Subcutaneous abdominal adipose tissue (tissue), 5 donors: ENCODE measurements at regions not wholly inside any gene's neighbourhood (a gene's known extent, or its start where the extent isn't known, plus 50 kb on each side); places are given as distances from the start of the nearest gene placed in this dataset.

ENCODE experiments used
- H3K27ac ChIP-seq: one replicate; pipeline ENCODE4 v1.7.0; 2013; ENCODE audit warnings: low read depth, mild to moderate bottlenecking, inconsistent platforms, low read length, moderate library complexity
- H3K27me3 ChIP-seq, 5 donors: one replicate each; pipeline ENCODE4 v1.7.0; 2013; ENCODE audit warnings: low read length in 5 of 5, inconsistent platforms in 1 of 5; ENCODE audit not compliant: control insufficient read depth in 5 of 5, insufficient read depth in 4 of 5
- H3K36me3 ChIP-seq, 5 donors: one replicate each; pipeline ENCODE4 v1.7.0; 2013; ENCODE audit warnings: low read length in 5 of 5; ENCODE audit not compliant: control insufficient read depth in 5 of 5, insufficient read depth in 5 of 5
- H3K4me1 ChIP-seq, 5 donors: one replicate each; pipeline ENCODE4 v1.7.0; 2013; ENCODE audit warnings: low read length in 5 of 5, mild to moderate bottlenecking in 3 of 5, moderate library complexity in 1 of 5; ENCODE audit not compliant: control insufficient read depth in 5 of 5, insufficient read depth in 5 of 5
- H3K4me3 ChIP-seq, 5 donors: one replicate each; pipeline ENCODE4 v1.7.0; 2013; ENCODE audit warnings: low read length in 5 of 5, low read depth in 1 of 5
- H3K9ac ChIP-seq, 5 donors: one replicate each; pipeline ENCODE4 v1.7.0; 2013; ENCODE audit warnings: low read length in 5 of 5, mild to moderate bottlenecking in 4 of 5, moderate library complexity in 3 of 5
- H3K9me3 ChIP-seq, 5 donors: one replicate each; pipeline ENCODE4 v1.7.0; 2013; ENCODE audit warnings: low read length in 5 of 5; ENCODE audit not compliant: control insufficient read depth in 5 of 5
- donor health status: healthy.
- donor health status: healthy.
- donor health status: healthy.
- donor health status: healthy.
- donor health status: healthy.

DNA sequence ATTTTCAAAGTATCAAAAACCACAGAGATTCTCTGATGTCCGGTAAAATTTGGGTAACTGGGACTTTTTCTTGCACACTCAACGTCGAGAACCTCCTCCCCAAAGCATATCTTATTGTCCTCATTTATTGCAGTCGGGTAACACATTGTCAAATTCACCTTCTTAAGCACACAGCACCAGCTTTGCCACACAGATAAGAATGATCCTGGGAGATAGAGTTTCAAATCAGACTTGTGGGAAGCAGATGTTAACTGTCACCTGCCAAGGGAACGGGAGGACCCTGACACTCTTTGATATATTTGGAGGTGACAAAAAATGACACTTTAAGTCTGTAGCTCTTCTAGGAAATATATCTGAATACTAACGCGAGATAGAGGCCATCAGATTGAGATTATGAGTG lies 282.1 kb upstream of the BMP2 start:
- no peak overlapping the region for H3K27ac ChIP-seq

DNA sequence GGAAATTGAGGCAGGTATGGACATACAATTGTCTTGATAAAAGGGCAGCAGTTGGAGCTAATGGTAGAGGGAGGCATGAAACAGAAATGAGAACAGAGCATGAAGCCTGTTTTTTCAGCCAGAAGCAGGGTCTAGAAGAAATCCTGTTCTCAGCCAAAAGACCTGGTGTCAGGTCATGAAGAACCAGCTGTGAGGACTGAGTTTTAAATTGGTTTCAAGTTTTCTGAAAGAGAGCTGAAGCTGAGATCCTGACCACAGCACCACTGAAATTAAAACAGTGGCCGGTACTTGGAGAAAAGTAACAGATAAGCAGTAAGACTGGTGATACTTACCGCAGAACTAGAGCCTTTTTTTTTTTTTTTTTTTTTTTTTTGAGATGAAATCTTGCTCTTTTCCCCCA lies 283.8 kb upstream of the BMP2 start:
- Histone ChIP-seq H3K4me1 (no peaks in the 10 kb centered on the region), H3K4me3 (no peak overlapping the region), H3K36me3 (no peaks in the 10 kb centered on the region)

More for the DNA sequence above, 282.1 kb upstream of the BMP2 start:
- H3K9me3 ChIP-seq = no peaks in the 10 kb centered on the region
- H3K36me3 ChIP-seq = no peaks in the 10 kb centered on the region
- no peaks in the 10 kb centered on the region for H3K4me1 ChIP-seq
- H3K4me3 ChIP-seq = no peak overlapping the region
- H3K9ac ChIP-seq = no peak overlapping the region
- no peaks in the 10 kb centered on the region for H3K27me3 ChIP-seq

DNA sequence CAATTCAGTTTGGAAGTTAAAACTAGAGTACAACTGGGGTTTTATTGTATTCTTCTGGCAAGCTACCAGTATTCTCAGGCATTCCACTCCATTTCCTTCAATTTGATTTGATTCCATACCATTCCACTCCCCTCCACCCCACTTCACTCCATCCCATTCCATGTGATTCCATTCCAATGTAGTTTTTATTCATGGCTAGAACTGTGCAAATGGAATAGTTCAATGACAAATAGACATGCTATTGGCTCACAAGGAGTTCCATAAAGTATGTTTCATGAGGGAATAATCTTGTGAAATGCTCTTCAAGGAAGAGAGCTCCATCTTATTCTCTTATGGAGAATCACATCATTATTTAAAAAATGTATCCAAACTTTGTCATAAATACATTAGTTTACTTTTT lies 285.0 kb upstream of the BMP2 start:
- Histone ChIP-seq H3K9me3 (no peaks in the 10 kb centered on the region), H3K9ac (no peak overlapping the region), H3K27me3 (no peaks in the 10 kb centered on the region), H3K4me1 (no peaks in the 10 kb centered on the region), H3K27ac (no peak overlapping the region), H3K4me3 (no peak overlapping the region), H3K36me3 (no peaks in the 10 kb centered on the region)

More for the DNA sequence above, 283.8 kb upstream of the BMP2 start:
- Histone ChIP-seq H3K9ac (no peak overlapping the region), H3K27me3 (no peaks in the 10 kb centered on the region), H3K9me3 (no peaks in the 10 kb centered on the region), H3K27ac (no peak overlapping the region)

DNA sequence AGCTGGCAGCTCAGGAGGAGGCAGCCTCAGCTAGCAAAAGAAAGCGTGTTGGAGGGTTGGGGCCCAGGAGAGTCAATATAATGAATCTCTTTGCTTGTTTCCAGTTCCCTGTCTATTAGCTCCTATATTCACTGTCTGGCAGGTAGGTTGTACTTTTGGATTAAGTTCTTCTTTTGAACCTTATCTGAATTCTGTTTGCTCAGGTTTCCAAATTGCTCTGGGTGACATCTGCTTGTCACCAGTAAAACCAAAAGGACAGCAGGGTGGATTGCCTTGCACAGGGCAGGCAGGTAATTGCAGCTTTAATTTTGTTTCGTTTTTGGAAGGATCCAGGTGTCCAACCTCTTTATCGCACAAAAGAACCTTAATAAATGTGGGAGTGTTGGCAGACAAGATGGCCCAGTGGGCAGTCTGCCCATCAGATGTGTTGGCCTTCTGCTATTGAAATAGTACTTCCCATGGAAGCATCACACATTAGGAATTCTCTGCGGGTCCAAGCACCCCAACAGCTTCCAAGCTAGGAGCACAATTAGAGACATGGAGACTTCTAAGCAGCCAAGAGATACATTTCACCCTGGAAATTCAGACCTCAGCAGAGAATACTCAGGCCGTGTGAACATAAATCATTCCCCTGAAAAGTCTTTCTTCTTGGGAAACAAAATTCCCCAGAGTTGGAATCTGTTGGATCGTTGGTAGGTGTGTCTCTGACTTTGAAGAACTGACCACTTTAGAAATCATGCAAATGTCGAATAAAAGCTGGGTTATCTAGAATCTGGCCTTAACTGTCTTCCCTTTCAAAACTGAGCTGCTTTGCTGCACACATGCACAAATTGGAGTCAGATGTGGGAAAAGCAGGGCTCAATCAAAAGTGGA lies 286.9 kb upstream of the BMP2 start:
- Histone ChIP-seq H3K27ac (no peak overlapping the region), H3K27me3 (no peaks in the 10 kb centered on the region), H3K36me3 (no peaks in the 10 kb centered on the region), H3K9me3 (no peaks in the 10 kb centered on the region), H3K4me3 (no peak overlapping the region), H3K4me1 (no peaks in the 10 kb centered on the region), H3K9ac (no peak overlapping the region)

DNA sequence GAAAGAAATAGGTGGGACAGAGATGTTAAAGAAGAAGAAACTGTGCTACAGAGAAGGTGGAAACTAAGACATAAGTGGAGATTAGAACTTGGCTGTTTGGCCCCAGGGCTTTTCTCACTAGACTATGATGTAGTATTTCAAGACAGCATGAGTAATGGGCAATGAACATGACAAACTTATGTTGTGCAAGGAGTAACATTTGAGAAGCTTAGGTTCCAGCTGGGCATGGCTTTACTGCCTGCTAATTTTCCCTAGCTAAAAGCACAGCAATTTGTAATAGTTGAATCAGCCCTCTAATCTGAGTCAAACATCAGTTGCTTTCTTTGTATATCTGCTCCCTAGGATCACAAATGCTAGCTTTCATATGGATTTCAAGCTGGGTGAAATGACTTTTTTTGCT lies 294.3 kb upstream of the BMP2 start:
- Histone ChIP-seq H3K4me3 (no peak overlapping the region), H3K36me3 (no peaks in the 10 kb centered on the region), H3K27ac (no peak overlapping the region), H3K9ac (no peak overlapping the region), H3K27me3 (no peaks in the 10 kb centered on the region), H3K4me1 (no peaks in the 10 kb centered on the region), H3K9me3 (no peaks in the 10 kb centered on the region)

DNA sequence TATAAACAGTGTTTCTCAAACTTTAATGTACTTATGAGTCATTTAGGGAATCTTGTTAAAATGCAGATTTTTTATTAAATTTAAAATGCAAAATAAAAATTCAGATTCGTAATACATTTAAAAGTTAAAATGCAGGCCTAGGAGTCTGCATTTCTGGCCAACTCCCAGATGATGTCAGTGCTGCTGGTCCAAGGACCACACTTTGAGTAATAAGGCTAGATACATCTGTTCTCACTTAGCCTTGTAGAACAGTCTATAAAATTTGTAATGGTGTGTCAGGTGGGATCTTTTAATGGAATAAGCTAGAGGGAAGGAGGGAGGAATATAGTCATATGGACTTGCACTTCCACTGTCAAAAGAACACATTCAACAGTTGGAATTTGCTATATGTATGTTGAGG lies 295.6 kb upstream of the BMP2 start:
- H3K9ac ChIP-seq = no peak overlapping the region
- no peaks in the 10 kb centered on the region for H3K27me3 ChIP-seq
- no peaks in the 10 kb centered on the region for H3K9me3 ChIP-seq
- no peaks in the 10 kb centered on the region for H3K4me1 ChIP-seq
- no peak overlapping the region for H3K27ac ChIP-seq
- no peak overlapping the region for H3K4me3 ChIP-seq
- no peaks in the 10 kb centered on the region for H3K36me3 ChIP-seq

DNA sequence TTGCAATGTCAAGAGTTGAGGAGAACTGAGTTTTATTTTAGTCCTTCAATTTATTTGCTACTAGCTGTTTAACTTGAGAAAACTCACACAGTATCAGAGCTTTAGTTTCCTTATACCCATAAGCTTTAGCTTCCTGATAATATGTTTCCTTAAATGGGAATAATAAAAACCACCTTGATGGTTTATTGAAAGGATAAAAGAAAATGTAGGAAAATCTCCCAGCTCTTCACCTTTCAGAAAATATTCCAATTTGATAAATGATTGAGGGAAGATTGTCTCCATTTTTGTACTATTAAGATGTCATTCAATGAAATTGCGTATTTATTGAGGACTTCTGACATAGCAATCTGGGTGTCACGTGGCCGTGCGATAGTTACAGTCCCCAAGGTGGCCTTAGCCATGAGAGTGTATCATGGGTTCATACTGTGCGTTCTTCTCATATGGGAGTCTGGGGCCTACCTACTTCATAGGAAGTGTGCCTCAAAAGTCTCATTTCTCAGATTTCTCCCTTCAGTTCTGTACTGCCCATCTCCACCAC lies 296.3 kb upstream of the BMP2 start:
- Histone ChIP-seq H3K4me1 (no peaks in the 10 kb centered on the region), H3K36me3 (no peaks in the 10 kb centered on the region), H3K27me3 (no peaks in the 10 kb centered on the region), H3K27ac (no peak overlapping the region), H3K9ac (no peak overlapping the region), H3K4me3 (no peak overlapping the region), H3K9me3 (no peaks in the 10 kb centered on the region)

DNA sequence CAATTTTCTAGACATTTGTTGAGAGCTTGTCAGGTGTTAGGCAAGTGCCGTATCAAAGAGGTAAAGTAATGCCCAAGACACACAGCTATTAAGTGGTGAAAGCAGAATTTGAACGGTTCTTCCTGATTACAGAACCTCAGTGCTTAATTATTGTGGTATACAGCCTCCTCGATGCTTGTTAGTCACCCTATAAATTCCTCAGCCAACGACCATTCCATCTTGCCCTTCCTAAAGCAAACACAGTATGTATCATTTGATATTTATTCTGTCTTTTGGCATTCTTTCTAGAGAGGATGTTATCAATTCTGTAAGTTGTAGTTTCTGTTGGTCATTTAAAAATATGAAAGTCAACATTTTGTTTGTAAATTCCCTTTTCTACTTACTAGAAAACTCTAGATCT lies 297.8 kb upstream of the BMP2 start:
- no peaks in the 10 kb centered on the region for H3K4me1 ChIP-seq
- no peak overlapping the region for H3K9ac ChIP-seq
- H3K4me3 ChIP-seq = no peak overlapping the region

DNA sequence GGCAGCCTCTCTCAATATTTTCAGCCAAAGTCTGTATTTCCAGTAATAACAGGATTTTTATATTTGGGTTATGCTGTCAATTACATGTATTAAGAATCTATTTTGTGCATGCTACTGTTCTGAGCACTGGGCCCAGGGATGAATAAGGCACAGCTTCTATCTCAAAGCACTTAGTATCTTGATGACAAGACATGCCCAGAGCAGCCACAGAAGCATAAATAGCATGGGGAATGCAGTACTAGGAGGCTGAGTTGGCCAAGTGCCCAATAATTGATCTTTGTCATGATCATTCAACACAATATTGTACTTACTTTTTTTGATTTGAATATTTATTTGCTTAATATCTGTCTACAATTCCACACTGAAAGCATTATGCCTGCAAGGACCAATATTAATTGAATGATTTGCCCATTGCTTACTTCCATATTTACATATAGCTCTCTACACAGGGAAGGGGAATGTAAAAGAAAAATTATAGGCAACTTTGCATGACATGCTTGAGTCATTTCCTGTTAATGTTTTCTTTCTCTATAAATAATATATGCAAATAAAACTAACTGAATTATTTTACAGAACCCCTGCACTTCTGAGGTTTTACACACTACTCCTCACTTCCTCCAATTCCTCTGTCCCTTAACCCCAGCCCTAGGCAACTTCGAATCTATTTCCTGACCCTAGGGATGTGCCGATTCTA lies 298.9 kb upstream of the BMP2 start:
- no peak overlapping the region for H3K27ac ChIP-seq
- no peaks in the 10 kb centered on the region for H3K27me3 ChIP-seq
- H3K4me1 ChIP-seq = no peaks in the 10 kb centered on the region
- no peak overlapping the region for H3K9ac ChIP-seq
- no peaks in the 10 kb centered on the region for H3K9me3 ChIP-seq
- H3K36me3 ChIP-seq = no peaks in the 10 kb centered on the region
- H3K4me3 ChIP-seq = no peak overlapping the region

More for the DNA sequence above, 297.8 kb upstream of the BMP2 start:
- no peak overlapping the region for H3K27ac ChIP-seq
- H3K36me3 ChIP-seq = no peaks in the 10 kb centered on the region
- no peaks in the 10 kb centered on the region for H3K9me3 ChIP-seq
- H3K27me3 ChIP-seq = no peaks in the 10 kb centered on the region

DNA sequence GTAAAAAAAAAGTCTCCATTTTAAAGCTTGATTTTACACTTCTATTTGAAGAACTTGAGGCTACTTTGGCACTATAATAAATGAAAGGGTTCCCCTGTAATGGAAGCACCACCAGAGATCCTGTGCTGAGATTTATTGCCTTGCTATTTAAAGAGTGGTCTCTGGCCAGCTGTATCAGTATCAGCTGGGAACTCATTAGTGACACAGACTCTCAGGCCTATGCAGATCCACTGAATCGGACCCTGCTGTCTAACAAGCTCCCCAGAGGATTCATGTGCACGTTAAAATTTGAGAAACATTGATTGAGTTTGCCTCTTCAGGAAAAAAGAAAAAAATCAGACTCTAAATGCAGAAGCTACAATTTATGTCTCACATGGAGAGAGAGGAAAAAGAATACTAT lies 299.9 kb upstream of the BMP2 start:
- Histone ChIP-seq H3K9ac (no peak overlapping the region), H3K4me3 (no peak overlapping the region), H3K27me3 (no peaks in the 10 kb centered on the region), H3K4me1 (no peaks in the 10 kb centered on the region), H3K9me3 (no peaks in the 10 kb centered on the region), H3K36me3 (no peaks in the 10 kb centered on the region), H3K27ac (no peak overlapping the region)
